ENCODE measurements at regions not wholly inside any gene's neighbourhood (a gene's known extent, or its start where the extent isn't known, plus 50 kb on each side); places are given as distances from the start of the nearest gene placed in this dataset.
"Not testable (repeated sequence)": the region's sequence is repeated elsewhere in the genome, so short reads cannot be mapped to it uniquely, and the experiment has no call there.

DNA sequence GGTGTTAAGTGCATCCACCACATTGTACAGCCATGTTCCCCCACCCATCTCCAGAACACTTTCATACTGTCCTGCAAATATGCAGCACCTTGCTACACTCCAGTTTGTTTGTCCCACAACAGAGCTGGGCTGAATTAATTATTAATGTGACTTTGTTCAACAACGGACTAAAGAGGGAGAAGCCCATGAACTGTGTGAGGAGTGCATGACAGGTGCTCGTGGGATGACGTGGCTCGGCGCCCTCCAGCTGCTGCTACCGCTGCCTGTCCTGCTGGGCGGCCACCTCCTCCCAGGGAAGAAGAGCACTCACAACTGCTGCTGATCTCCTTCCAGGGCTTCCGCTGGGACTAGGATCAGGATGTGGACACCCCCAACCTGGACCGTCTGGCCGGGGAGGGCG lies 111.2 kb upstream of the DEFB108B start:
- DNase-seq (ENCODE audit: low read depth, low spot score) = not testable (repeated sequence)

DNA sequence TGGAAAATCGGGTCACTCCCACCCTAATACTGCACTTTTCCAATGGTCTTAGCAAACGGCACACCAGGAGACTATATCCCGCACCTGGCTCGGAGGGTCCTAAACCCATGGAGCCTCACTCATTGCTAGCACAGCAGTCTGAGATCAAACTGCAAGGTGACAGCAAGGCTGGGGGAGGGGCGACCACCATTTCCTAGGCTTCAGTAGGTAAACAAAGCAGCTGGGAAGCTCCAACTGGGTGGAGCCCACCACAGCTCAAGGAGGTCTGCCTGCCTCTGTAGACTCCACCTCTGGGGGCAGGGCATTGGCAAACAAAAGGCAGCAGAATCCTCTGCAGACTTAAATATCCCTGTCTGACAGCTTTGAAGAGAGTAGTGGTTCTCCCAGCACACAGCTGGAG lies 109.0 kb upstream of the DEFB108B start:
- not testable (repeated sequence) for DNase-seq (ENCODE audit: low read depth, low spot score)

GRCh38 chr11:71730748-71731147 lies 102.3 kb upstream of the DEFB108B start:
- not testable (repeated sequence) for DNase-seq (ENCODE audit: low read depth, low spot score)

DNA sequence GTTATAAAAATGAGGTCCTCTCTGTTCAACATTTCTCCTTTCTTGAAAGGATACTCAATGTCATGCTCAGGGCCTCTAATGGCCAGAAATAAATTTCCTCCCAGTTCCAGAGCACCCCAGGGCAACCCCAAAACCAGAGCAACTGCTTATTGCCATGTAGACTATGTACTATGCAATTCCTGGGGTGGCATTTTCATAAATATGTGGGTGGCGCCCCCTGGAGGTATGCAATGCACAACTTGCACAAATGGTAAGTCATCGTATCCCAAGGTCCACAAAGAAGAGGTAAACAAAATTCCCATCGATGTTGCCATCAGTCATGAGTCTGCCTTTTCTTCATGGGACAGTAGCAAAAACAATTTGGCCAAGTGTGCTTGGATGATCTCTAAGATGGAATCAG lies 98.6 kb upstream of the DEFB108B start:
- not testable (repeated sequence) for DNase-seq (ENCODE audit: low read depth, low spot score)

DNA sequence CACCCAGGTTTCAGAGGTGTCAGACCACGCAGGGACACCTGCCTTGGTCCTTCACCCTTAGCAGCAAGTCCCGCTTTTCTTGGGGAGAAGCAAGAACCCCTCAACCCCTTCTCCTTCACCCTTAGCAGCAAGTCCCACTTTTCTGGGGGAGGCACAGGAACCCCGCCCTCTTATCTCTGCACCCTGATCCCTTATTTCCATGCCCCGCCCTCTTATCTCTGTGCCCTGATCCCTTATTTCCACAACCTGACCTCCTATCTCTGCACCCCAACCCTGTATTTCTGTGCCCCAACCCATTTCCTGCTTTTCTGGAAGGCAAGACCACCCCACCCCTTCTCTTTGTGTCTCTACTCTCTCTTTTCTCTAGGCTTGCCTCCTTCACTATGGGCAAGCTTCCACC lies 94.7 kb upstream of the DEFB108B start:
- not testable (repeated sequence) for DNase-seq (ENCODE audit: low read depth, low spot score)

- DNase-seq (ENCODE audit: low read depth, low spot score) = not testable (repeated sequence)
Observed at GRCh38 chr11:71743385-71743784, 89.6 kb upstream of the DEFB108B start.

DNA sequence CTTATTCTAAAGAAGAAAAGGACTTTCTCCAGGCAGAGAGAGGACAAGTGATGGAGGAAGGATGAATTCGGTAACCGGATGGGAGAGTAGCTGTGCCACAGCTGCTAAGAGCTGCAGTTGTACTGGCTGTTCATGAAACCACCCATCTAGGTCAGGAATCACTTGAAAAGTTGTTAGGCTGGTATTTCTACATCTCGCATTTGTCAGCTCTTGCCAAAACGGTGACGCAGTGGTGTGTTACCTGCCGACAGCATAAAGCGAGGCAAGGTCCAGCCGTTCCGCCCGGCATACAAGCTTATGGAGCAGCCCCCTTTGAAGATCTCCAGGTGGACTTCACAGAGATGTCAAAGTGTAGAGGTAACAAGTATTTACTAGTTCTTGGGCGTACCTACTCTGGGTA lies 87.3 kb upstream of the DEFB108B start:
- DNase-seq (ENCODE audit: low read depth, low spot score) = not testable (repeated sequence)

- not testable (repeated sequence) for DNase-seq (ENCODE audit: low read depth, low spot score)
Observed at GRCh38 chr11:71746263-71746662, 86.7 kb upstream of the DEFB108B start.

DNA sequence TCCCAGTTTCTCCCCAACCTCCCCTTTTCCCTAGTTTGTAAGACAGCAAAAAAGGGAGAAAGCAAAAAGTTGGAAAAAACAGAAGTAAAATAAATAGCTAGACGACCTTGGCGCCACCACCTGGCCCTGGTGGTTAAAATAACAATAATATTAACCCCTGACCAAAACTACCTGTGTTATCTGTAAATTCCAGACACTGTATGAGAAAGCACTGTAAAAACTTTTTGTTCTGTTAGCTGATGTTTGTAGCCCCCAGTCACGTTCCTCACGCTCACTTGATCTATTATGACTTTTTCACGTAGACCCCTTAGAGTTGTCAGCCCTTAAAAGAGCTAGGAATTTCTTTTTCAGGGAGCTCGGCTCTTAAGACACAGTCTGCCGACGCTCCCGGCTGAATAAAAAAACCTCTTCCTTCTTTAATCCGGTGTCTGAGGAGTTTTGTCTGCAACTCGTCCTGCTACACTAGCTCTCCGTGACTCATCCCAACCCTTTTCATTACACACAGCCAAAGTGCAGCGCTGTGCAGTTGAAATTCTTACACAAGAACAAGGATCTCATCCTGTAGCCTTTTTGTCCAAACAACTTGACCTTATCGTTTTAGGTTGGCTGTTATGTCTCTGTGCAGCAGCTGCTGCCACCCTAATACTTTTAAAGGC lies 83.9 kb upstream of the DEFB108B start:
- DNase-seq (ENCODE audit: low read depth, low spot score) = not testable (repeated sequence)

DNA sequence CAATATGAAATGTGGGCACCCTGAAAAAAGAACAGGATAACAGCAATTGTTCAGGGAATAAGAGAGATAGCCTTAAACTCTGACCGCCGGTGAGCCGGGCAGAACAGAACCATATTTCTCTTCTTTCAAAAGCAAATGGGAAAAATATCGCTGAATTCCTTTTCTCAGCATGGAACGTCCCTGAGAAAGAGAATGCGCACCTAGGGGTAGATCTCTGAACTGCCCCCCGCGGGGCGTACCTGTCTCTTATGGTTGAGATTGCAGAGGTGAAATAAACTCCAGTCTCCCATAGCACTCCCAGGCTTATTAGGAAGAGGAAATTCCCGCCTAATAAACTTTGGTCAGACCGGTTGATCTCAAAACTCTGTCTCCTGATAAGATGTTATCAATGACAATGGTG lies 82.1 kb upstream of the DEFB108B start:
- not testable (repeated sequence) for DNase-seq (ENCODE audit: low read depth, low spot score)

DNA sequence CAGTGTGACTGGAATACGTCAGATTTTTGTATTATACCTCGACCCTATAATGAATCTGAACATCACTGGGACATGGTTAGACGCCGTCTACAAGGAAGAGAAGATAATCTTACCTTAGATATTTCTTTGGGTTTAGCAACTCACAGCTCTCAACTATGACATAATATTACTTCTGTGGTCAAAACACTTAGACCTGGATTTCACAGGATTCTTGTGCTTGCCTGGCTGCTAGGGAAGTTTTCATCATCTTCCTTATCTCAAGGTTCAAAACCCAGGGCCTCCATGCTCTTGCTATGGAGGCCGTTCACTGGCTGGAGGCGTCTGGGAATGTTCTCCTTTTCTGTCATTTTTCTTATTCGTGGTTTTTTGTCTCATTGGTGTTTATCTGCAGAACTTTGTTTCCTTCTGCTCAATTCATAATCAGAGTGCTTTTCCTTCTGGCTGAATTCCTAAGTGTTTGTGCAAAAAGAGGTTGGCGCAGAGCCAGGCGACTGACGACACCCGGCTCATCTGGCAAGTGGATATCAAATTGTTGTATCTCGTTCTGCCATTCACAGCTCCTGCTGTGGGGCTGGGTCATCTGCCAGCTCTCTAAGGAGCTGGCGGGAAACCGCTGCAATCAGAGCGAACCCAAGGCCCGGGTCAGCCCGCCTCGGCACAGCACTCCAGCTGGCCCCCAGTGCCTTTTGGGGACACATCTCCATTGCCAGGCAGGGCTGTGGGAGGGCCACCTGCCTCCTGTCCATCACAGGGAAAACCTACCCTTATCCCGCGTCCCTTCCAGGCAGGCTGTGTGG lies 68.1 kb upstream of the DEFB108B start:
- not testable (repeated sequence) for DNase-seq (ENCODE audit: low read depth, low spot score)

DNA sequence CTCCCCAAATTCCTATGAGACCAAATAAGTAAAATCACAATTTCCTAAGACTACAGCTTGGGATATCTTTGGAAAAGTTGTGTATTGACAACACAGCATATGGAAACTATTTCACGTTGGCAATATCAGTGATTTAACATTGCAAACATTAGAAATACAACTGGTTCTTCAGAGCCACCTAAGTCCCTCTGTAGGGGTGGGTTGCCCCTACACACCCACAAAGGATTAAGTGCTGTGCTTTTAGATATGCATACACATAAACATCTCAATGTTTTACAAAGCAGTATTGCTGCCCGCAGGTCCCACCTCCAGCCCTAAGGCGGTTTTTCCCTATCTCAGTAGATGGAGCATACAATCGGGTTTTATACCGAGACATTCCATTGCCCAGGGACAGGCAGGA lies 66.0 kb upstream of the DEFB108B start:
- not testable (repeated sequence) for DNase-seq (ENCODE audit: low read depth, low spot score)

DNA sequence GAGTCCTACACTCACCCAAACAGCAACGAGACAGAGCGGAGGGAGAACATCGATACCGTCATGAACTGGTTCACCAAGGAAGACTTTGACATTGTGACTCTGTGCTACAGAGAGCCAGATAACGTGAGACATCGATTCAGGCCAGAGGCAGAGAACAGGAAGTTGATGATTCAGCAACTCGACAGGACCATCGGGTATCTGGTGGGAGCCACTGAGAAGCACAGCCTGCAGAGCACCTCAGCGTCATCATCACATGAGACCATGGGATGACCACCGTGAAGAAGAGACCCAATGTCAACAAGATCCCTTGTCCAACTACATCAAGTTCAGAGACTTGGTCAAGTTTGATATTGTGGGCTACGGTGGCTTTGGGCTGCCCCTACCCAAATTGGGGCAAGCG lies 60.8 kb upstream of the DEFB108B start:
- not testable (repeated sequence) for DNase-seq (ENCODE audit: low read depth, low spot score)

- DNase-seq (ENCODE audit: low read depth, low spot score) = no peak
Observed at GRCh38 chr11:71774603-71775222, 58.3 kb upstream of the DEFB108B start.

DNA sequence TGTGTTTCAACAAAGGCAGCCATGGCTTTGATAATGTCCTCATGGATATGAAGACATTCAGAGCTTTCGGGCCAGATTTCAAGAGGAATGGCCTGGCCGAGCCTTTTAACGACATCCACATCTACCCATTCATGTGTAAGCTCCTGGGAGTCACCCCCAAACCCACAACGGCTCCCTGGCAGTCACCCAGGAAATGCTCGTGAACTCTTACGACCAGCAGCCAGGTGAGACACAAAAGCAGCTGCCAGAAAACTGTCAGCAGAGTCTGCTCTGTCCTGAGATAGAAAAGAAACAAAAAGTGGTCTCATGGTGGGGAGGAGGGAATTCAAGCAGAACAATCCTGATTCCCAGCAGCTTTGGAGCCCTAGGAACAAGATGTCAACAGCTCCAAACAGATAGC lies 52.9 kb upstream of the DEFB108B start:
- DNase-seq (ENCODE audit: low read depth, low spot score) = not testable (repeated sequence)

DNA sequence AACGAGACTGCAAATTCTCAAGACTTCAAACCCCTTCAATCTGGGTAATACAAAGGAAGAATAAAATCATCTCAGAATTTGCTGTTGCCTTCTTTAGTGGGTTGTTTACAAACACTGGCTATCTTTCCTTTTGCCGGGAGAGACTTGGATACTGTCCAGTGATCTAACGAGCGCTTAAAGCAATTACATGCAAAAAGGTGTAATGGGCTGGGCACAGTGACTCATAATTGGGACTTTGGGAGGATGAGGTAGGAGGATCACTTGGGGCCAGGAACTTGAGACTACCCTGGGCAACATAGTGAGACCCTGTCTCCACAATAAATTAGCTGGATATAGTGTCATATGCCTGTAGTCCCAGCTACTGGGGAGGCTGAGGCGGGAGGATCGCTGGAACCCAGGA lies 52.2 kb upstream of the DEFB108B start:
- DNase-seq (ENCODE audit: low read depth, low spot score) = not testable (repeated sequence)

DNA sequence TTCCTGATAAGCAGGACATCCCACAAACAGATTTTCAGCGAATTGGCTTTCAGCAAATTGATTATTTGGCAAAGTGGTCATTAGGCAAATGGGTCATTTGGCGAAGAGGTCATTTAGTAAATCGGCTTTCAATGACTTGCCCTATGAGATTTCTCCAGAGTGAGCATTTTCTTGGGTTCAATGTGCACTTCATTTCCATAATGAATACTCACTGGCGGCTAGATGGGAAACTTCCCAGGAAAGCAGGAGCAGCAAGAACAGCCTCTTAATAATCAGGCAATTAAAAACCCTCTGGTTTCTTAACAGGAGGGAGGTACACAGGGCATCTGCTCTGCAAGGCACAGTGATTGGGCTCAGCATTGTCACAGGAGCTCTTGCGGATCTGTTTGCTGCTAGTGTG lies 51.5 kb upstream of the DEFB108B start:
- DNase-seq (ENCODE audit: low read depth, low spot score) = not testable (repeated sequence)

DNA sequence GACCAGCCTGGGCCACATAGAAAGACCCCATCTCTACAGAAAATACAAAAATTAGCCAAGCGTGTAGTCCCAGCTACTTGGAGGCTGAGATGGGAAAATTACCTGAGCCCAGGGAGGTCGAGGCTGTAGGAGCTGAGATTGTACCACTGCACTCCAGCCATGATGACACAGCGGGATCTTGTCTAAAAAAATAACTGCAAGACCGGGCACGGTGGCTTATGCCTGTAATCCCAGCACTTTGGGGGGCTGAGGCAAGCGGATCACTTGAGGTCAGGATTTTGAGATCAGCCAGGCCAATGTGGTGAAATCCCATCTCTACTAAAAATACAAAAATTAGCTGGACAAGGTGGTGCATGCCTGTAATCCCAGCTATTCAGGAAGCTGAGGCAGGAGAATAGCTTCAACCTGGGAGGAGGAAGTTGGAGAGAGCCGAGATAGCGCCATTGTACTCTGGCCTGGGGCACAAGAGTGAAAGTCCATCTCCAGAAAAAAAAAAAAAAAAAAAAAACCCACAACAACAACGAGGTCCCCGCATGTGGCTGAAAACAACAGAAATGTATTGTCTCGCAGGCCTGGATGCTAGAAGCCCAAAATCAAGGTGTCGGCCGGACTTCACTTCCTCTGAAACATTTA lies 50.7 kb upstream of the DEFB108B start:
- not testable (repeated sequence) for DNase-seq (ENCODE audit: low read depth, low spot score)

DNA sequence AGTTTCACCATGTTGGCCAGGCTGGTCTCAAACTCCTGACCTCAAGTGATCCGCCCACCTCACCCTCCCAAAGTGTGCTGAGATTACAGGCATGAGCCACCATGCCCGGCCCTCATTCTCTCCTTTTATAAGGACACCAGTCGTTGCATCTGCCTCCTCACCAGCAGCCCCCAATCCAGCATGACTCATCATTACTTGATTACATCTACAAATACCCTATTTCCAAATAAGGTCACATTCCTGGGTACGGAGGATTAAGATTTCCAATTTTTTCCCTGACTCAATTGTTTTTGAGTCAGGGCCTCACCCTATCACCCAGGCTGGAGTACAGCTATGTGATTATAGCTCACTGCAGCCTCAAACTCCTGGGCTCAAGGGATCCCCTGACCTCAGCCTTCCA lies 49.8 kb upstream of the DEFB108B start:
- DNase-seq (ENCODE audit: low read depth, low spot score) = not testable (repeated sequence)

Data from activated CD4-positive, CD25-positive, alpha-beta regulatory T cell treated with anti-CD3 and anti-CD28 coated beads, Interleukin-2, amount 50 U/mL, for 16 hours (primary cell).